ENCODE measurements at regions not wholly inside any gene's neighbourhood (a gene's known extent, or its start where the extent isn't known, plus 50 kb on each side); places are given as distances from the start of the nearest gene placed in this dataset.

DNA sequence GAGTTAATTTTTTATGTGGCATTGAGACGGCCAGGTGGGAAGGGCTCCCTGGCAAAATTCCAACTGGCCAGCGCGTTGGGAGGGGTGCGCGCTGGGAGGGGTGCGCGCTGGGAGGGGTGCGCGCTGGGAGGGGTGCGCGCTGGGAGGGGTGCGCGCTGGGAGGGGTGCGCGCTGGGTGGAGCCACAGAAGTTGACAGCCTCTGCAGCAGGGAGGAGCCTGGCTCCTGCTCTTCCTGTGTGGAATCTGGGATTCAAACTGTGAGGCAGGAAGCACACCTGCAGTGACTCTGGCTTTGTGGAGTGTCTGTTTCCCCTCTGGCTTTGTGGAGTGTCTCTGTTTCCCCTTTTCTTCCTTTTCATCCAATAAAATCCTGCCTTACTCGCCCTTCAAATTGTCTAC is 147.9 kb upstream of the CBLN2 start:
- DNase-seq = peak; percentile 76

DNA sequence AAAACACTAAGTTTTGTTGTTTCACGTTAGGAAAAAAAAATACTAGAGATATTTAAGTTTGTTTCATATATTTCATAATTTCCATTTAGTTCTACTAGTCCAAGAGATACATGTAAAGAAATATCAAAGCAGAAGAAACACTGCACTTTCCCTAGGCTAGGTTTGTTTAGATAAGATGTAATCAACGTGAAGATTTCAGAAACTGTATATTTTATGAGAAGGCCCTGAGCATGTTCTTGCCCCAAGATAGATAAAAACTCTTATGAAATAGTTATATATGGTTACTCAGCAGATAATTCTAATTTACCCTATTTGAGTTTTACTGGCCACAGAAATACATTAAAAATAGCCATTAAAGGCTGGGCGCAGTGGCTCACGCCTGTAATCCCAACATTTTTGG is 143.6 kb upstream of the CBLN2 start:
- DNase-seq = no peak

DNA sequence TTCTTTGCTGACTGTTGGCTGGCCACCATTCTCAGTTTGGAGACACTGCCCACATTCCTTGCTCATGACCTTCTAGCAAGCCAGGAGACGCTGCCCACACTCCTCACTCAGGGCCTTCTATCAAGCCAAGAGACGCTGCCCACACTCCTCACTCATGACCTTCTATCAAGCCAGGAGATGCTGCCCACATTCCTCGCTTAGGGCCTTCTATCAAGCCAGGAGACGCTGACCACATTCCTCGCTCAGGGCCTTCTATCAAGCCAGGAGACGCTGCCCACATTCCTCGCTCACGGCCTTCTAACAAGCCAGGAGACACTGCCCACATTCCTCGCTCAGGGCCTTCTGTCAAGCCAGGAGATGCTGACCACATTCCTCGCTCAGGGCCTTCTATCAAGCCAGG is 131.3 kb upstream of the CBLN2 start:
- no peak for DNase-seq

DNA sequence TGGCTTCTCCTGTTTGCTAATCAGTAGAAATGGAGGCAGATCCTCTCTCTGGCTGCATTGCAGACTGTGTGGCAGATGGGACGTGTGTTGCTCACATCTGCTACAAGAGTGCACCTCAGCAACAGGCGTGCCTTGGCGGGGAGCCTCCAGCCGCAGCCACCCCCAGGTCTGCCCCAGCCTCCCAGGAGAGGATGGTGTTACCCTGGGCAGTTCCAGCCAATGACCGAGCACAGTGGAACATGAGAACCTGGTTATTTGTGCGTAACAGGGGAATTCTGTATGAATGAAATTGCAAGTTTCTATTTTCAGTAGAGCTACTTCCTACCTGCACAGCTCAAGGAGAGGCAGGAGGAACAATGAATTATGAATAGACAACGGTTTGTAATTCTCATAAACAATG is 130.6 kb upstream of the CBLN2 start:
- DNase-seq = no peak

DNA sequence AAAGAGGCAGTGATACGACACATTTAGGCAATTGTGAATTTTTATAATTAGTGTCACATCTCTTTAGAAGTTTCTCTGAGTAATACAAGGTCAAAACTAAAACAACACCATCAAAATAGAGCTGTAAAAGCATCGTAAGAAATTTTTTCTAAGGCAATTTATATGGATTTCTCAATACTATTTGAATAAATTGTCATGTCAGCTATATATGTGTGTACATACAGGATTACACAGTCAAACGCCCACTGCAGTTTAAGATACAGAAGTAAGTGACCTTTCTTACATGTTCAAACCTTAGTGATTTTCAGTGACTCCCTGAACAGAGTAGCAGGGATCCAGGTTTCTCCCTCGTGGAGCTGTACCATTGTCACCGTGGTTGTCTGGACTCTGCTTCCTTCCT is 129.1 kb upstream of the CBLN2 start:
- no peak for DNase-seq

DNA sequence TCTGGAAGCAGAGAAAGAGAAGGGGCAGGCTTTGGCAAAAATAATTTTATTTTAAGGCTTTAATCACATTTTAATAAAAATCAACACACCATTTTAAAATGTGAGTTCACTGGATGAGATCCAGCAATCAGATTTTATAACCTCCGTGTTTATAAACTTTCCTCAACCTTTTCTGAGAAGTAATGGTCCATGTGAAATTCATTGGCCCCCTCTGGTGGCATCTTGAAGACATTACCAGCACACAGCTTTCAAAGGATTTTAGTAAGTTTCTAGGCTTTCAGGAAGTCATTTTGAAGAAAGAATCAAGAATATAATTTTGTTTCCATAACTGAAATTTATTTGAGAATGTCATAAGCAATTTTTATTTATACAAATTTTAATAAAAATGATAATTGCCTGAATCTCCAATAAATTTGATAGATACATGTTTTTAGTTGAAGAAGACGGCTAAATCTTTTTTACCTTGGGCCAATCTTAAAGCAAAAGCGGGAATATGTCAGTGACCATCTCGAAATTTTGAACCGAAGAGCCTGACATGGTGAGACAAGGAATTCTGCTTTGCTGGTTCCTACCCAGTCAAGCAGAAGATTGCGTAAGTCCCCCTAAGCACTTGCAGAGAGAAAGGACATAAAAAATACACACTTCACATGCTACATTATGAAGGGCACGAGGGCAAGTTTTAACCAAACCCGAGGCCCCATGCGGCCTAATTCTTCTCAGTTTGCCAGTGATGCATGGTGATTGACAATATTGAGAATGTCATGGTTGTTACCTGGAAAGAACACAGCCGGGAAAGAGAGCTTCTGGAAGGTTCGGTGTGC is 128.4 kb upstream of the CBLN2 start:
- peak; percentile 20 for DNase-seq

DNA sequence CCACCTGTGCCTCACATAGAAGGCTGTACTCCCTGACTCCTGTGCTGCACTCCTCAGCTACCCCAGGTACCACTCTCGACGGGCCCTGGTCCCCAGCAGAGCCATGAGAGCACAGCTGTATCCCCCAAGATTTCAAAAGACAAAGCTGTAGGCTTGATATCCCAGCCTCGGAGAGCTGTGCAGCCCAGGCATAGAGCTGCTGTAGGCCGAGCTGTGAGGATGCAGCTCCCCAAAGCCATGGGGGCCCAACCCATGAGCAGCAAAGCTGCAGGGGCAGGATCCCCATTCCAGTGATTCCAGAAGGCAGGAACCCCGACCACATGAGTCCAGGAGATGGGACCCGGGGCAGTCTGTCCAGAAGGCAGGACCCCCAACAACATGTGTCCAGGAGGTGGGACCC is 123.8 kb upstream of the CBLN2 start:
- no peak for DNase-seq

DNA sequence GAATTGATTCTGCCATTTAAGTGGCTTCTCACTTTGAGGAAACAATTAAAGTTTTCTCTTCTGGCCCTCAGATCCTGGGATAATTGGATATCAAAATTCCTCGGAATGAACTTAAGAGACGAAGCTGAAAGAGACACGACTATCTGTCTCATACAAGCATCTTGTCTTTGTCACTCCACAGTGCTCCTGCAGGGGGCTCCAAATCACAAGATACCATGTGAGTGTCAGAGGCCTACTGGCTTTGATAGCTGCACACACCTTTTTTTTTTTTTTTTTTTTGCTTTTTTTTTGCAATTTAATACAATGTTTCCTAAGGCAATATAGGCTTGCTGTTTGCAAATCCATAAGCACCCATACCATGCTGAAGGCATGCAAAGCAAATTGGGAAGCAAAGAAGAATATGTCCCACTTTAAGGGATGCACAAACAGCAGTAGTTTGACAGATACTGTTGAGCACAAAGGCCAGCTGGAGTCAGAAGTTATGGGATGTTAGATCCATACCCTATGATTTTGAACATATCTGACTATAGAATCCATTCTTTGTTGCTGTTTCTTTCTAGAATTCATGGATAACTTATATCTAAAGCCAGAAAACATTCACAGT is 109.0 kb upstream of the CBLN2 start:
- peak; percentile 4 for DNase-seq

DNA sequence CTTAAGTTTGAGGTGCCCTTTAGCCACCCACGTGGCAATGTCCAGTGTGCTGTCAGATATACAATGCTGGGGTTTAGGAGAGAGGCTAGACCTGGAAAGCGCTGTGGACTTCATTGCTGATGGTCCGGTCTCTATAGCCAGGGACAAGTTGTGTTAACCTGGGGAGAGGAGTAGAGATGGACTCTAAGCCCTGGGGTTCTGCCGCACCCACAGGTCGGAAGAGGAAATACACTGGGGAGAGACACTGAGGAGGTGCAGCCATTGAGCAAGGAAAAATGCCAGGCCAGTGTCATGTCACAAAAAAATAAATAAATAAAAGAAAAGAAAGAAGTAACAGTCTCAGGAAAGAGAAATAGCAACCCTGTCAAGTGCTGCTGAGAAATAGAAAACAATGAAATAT is 106.9 kb upstream of the CBLN2 start:
- no peak for DNase-seq

DNA sequence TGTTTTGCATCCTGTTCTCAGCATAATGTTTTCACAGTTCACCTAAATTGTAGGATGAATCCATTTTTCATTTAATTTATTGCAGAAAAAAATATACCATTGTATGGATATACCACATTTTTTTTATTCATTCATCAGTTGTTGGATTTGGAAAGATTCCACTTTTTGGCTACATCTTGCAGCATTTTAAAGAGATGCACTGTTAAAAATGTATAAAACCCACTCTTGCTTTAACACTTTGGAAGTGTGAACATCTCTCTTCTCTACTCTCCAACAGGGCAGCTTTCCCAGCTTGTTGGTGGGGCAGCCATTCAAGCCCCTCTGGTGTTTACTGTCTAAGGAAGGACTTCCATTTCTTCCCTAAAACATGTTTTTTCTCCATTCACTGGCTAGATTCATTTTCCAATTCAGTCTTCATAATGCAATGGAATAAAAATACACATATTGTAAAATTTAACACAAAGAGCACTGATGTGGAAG is 104.4 kb upstream of the CBLN2 start:
- no peak for DNase-seq

DNA sequence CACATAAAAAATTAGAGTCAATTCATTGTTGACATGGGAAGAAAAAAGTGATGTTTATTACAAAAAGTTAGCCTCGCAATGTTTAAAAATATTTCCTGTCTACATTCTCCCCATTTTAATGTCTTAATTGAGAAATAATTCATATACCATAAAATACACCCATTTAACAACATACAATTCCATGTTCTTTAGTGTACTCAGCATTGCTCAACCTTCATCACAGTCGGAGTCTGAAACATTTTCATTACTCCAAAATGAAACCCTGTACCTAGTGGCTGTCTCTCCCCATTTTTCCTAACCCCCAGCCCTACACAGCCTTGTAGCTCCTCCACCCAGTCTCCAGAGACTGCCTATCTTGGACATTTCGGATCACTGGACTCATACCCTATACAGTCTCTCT is 103.9 kb upstream of the CBLN2 start:
- DNase-seq = no peak

DNA sequence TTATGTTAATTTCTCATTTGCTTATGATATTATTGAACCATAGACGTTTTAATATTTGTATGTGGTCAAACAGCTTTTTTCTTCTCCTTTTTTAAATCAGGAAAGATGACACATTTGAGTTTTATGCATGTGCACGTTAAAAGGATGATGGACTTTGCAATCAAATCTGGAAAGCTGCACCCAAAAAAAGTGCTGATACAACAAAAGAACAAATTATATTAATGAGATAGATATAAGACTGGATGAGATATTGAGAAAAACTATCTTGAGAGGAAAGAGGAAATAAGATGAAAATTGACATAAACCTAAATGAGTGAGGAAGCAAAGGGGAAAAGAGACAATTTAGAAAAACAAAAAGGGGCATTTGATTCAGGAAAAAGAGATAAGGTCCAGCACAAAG is 96.4 kb upstream of the CBLN2 start:
- no peak for DNase-seq

DNA sequence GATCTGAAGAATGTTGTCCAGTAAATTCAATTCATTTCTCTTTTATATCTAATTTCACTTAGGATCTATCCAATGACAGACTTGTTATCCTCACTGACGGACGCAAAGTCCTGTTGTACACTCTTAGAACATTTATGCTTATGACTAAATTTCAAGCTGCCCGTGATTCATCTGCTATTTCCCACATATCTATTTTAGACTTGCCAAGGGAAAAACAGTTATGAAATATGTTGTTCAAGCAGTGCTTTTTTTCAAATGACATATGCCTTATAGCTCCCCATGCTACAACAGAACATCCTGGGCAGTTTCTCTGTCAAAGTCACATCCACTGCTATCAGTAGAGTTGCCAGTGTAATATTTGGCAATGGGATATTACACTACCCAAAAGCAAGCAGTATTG is 94.2 kb upstream of the CBLN2 start:
- no peak for DNase-seq

DNA sequence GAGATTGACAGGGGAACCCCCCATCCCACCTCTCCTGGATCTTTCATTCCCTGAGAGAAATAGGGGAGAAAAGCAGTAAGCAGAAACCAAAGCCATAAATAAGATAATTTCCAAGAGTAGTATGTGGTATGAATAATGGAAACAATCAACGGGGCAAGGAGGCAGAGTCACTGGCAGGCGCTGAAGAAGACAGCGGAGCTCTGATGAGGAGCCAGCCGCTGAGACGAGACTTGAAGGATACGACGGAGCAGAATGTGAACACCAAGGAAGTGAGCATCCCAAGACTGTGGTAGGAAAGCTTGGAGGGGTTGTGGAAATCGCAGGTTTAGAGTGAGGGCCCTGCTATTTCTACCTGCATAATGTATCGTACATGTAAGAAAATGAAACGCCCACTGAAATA is 93.6 kb upstream of the CBLN2 start:
- no peak for DNase-seq

DNA sequence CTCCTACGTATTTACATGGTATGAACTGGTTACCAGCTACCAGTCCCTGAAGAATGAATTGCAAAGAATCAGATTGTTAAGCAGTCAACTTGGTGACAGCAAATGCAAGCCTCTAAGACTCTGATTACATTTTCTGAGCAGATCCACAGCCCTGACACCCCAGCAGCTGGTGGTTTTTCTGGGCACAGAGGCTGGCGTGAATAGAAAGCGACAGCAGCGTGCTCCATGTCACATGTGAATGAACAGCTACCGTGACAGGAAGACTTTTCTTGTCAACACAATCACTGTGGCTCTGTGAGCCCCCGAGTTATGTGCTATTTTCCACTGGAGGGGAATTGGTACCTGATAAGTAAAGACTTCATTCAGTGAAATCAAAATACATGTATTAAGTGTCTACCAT is 93.2 kb upstream of the CBLN2 start:
- DNase-seq = no peak

DNA sequence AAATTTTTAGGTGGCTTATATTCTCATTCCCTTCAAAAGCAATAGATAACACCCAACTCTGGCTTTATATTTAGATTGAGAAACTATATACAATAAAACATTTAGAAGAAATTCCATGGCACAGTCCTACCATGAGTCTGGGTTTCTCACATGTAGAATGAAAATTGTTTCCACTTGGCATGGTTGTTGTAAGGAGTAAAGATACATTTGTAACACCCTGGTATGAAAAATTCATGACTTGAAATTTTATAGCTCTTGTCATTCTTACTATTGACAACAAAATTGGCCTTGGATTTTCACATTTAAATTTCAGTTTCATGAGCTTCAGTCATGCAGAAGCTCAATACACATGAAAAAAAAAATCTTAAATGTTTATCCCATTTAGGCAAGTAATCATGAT is 92.5 kb upstream of the CBLN2 start:
- no peak for DNase-seq

DNA sequence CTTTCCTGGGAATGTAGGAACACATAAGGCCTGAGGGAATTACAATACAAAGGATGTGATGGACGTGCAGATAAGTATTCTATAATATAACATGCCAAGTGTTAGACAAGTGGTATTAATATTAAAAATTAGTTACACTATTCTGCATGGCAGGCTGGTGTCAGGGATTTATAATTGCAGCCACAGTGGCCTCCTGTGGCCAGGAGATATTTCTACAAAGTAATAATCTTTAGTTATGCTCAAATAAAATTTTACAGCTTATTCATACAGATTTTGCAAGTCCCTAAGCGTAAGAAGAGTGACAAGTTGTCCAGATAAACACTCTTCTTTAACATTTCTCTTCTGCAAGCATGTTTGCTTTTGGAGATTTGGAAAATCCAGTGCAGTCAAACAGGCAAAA is 90.4 kb upstream of the CBLN2 start:
- peak; percentile 3 for DNase-seq

DNA sequence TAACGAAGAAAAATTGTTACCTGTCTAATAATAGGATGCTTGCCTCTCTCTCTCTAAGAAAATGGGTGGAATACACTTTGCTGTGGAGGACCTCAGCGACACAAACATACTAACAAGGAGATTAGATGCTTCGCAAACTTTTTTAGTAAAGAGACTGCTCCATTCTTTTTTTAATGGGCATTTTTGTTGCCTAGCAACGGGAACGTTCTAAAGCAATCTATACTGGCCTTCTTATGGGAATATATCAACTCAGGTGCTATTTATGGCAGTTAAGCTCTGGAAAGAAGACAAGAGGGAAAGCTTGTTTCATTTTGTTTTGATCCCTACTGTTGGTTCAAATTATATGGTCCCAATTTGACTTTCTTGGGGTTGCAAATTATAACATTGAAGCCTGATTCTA is 86.8 kb upstream of the CBLN2 start:
- DNase-seq = no peak

DNA sequence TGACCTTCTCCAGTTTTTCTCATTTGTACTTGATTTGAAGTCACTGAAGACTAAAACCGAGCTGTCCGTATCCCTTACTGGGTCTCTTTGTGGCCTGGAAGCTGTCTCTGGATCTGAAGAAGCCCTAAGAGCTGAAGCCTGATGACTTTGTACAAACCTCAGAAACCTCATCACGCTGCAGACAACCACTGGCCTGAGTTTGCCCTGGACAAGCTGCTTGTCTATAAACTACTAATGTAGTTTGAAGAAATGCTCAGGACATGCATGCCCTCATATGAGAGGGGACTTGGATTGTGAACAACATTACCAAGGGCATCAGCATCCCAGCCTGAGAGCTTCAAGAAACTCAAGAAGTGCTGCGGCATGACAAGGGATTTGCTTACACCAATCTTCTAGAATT is 79.3 kb upstream of the CBLN2 start:
- no peak for DNase-seq

DNA sequence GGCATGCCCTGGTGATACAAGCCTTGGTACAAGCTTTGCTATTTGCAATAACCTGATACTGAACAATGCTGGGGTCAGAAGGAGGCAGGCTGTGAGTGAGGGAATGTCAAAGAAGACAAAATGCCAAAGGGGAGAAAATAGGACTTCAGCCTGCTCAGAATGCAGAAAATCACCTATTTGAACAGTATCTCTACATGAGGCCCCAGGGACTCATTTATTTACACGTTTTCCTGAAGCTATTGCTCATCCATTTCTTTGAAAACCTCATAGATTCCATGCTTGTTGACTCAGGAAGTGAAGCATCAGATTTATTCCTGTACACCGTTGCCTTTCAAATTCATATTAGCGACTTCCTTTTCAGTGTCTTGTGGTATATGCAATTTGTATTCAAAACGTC is 69.4 kb upstream of the CBLN2 start:
- no peak for DNase-seq

DNA sequence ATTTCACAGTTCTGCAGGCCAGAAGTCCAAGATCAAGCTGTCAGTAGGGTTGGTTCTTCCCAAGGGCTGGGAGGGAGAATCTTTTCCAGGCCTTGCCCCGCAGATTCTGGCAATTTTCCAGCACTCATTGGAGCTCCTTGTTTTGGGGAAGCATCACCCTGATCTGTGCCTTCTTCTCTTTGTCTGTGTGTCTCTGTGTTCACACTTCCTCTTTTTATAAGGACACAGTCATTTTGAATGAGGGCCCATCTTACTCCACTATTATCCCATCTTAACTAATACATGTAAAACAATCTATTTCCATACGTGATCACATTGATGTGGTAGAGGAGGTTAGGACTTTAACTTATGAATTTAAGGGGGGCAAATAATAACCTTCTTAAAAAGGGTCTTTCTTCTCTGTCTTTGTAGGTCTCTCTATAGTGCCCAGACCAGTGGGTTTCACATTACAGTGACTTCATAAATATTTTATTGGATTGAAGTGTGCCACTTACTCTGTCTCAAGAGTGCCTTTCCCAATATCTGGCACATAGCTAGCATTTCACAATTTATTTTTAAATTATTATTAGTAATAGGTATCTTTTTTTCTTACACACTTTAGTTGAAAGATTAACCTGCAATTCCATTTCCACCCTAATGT is 68.9 kb upstream of the CBLN2 start:
- DNase-seq = no peak

DNA sequence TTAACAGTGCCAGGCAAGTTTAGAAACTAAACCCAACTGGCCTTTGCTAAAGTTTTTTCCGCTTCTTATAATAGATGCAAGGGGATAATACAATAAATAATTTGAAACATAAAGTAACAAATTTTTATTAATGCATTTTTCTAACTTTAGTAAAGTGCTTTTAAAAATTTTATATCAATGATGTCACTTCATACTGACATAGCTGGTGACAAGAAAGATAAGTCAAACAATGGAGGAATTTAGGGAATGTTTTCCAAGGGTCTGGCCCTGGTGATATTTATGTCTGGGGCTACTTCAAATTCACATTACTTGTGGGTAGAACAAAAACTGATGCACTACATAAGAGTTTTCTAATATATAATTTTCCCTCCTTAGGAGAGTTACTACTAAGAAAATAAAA is 61.2 kb upstream of the CBLN2 start:
- no peak for DNase-seq

DNA sequence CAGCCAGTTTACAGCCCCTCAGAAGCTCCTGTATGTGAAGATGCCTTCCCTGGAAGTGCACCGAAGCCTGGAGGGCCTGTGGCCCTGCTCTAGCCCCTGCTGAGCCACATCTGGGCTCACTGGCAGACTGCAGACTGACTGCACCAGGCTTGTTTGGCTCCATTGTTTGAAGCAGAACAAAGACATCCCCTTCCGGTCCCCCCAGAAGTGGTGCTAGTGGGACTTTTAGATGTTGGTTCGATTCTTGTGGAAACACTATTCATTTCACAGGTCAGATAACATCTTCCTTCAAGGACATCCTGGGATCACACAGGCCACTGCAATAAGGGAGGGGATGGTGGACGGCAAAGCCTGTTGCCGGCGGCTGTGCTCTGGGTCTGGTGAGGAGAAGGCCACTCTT is 57.8 kb upstream of the CBLN2 start:
- DNase-seq = no peak

DNA sequence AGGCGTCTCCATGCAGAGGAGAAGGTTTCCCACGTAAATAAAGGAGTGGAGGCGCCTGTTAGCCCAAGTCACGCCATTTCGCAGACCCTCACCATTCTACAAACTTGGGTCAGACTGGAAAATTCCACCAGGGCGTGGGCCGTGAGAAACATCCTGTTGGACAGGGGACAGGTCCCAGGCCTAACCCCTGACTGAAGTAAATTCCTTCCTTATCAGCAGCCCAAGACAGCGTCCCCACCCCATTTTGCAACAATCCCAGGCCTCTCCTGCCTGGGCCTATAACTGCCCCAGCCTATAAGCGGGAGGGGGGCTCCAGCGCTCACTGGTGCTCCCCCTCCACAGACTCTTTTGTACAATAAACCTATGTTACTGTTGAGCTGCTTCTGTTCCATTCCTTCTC is 57.3 kb upstream of the CBLN2 start:
- no peak for DNase-seq
